ENCODE measurements at regions not wholly inside any gene's neighbourhood (a gene's known extent, or its start where the extent isn't known, plus 50 kb on each side); places are given as distances from the start of the nearest gene placed in this dataset.

GRCh38 chr13:99800011-99800410 lies 171.6 kb downstream of the ZIC5 start:
- DNase-seq (ENCODE audit: low spot score): no peak
- TF ChIP-seq CTCF (IDR thresholded peaks at IDR 0.05; ENCODE audit: extremely low read depth, insufficient read depth, missing control alignments): no peak
- in situ Hi-C loops (cut with MboI; ENCODE audit: low pct_unique_long_range_greater_than_20kb, low sequenced_read_pairs, unreplicated experiment): no loop called here

- no peak for DNase-seq (ENCODE audit: low spot score)
- in situ Hi-C loops (cut with MboI; ENCODE audit: low pct_unique_long_range_greater_than_20kb, low sequenced_read_pairs, unreplicated experiment): no loop called here
- TF ChIP-seq CTCF (IDR thresholded peaks at IDR 0.05; ENCODE audit: extremely low read depth, insufficient read depth, missing control alignments): no peak
Measured at GRCh38 chr13:99798756-99799155, 172.8 kb downstream of the ZIC5 start.

GRCh38 chr13:99797691-99798090 lies 173.9 kb downstream of the ZIC5 start:
- in situ Hi-C loops (cut with MboI; ENCODE audit: low pct_unique_long_range_greater_than_20kb, low sequenced_read_pairs, unreplicated experiment): no loop called here
- no peak for TF ChIP-seq CTCF (IDR thresholded peaks at IDR 0.05; ENCODE audit: extremely low read depth, insufficient read depth, missing control alignments)
- no peak for DNase-seq (ENCODE audit: low spot score)

GRCh38 chr13:99796175-99796819 lies 175.3 kb downstream of the ZIC5 start:
- in situ Hi-C loops (cut with MboI; ENCODE audit: low pct_unique_long_range_greater_than_20kb, low sequenced_read_pairs, unreplicated experiment): no loop called here
- no peak for TF ChIP-seq CTCF (IDR thresholded peaks at IDR 0.05; ENCODE audit: extremely low read depth, insufficient read depth, missing control alignments)
- DNase-seq (ENCODE audit: low spot score): no peak

GRCh38 chr13:99792079-99792921 lies 179.3 kb downstream of the ZIC5 start:
- in situ Hi-C loops (cut with MboI; ENCODE audit: low pct_unique_long_range_greater_than_20kb, low sequenced_read_pairs, unreplicated experiment): no loop called here
- no peak for TF ChIP-seq CTCF (IDR thresholded peaks at IDR 0.05; ENCODE audit: extremely low read depth, insufficient read depth, missing control alignments)
- DNase-seq (ENCODE audit: low spot score): no peak

GRCh38 chr13:99782669-99783068 lies 188.9 kb downstream of the ZIC5 start:
- in situ Hi-C loops (cut with MboI; ENCODE audit: low pct_unique_long_range_greater_than_20kb, low sequenced_read_pairs, unreplicated experiment): no loop called here
- DNase-seq (ENCODE audit: low spot score): no peak
- TF ChIP-seq CTCF (IDR thresholded peaks at IDR 0.05; ENCODE audit: extremely low read depth, insufficient read depth, missing control alignments): no peak
